OCI-LY7 (cell line): ENCODE measurements at regions not wholly inside any gene's neighbourhood (a gene's known extent, or its start where the extent isn't known, plus 50 kb on each side); places are given as distances from the start of the nearest gene placed in this dataset.

ENCODE experiments used
- BruUV-seq: library from RNA; stranded (reverse); fragments of 400-500 nt; replicated peaks from 2 replicates; lab custom pipeline; 2021; lab: Mats Ljungman, UMichigan
- CTCF ChIA-PET: fragments of 300-600 bp; sonication (Branson Sonifier 250); formaldehyde crosslinking; loops from one replicate; lab custom pipeline; 2022; ENCODE audit warnings: antibody characterized with exemption; ENCODE audit not compliant: unreplicated experiment; lab: Charles Lee
- POLR2A ChIA-PET: fragments of 300-600 bp; sonication (Branson Sonifier 250); formaldehyde crosslinking; loops from one replicate; lab custom pipeline; 2022; ENCODE audit warnings: antibody characterized with exemption; lab: Charles Lee
- DNase-seq: peaks from one replicate; pipeline ENCODE4 v3.0.0-alpha.2; 2015; ENCODE audit warnings: low spot score
- H2AFZ ChIP-seq: fragments of 200-600 bp; sonication (generic), shearing (Covaris generic); 2 replicates; pipeline ENCODE4 v1.6.1; 2014; ENCODE audit warnings: mild to moderate bottlenecking, antibody characterized with exemption, low read length, moderate library complexity
- H3K27ac ChIP-seq: fragments of 200-600 bp; sonication (generic); 2 replicates; pipeline ENCODE4 v1.5.1; 2014; ENCODE audit warnings: mixed run types, low read depth, mild to moderate bottlenecking, moderate library complexity, low read length, inconsistent platforms; ENCODE audit not compliant: poor library complexity, severe bottlenecking
- H3K36me3 ChIP-seq: fragments of 200-600 bp; sonication (generic); 2 replicates; pipeline ENCODE4 v1.6.1; 2014; ENCODE audit warnings: mild to moderate bottlenecking, antibody characterized with exemption, low read length, moderate library complexity, mixed read lengths; ENCODE audit not compliant: insufficient read depth
- H3K4me1 ChIP-seq: fragments of 200-600 bp; sonication (generic); 2 replicates; pipeline ENCODE4 v1.5.1; 2014; ENCODE audit warnings: mild to moderate bottlenecking, low read length; ENCODE audit not compliant: insufficient read depth, poor library complexity, severe bottlenecking
- H3K4me2 ChIP-seq: fragments of 200-600 bp; sonication (generic); 2 replicates; pipeline ENCODE4 v1.6.1; 2014; ENCODE audit warnings: mild to moderate bottlenecking, low read length
- H3K4me3 ChIP-seq: fragments of 200-600 bp; sonication (generic); 2 replicates; pipeline ENCODE4 v1.5.1; 2014; ENCODE audit warnings: mild to moderate bottlenecking, low read depth, low read length; ENCODE audit not compliant: poor library complexity, severe bottlenecking
- H3K79me2 ChIP-seq: fragments of 200-600 bp; sonication (generic); 2 replicates; pipeline ENCODE4 v1.6.1; 2016; ENCODE audit warnings: low read depth, mild to moderate bottlenecking, low read length, moderate library complexity, mixed read lengths; ENCODE audit not compliant: insufficient read depth
- H3K9me2 ChIP-seq: fragments of 200-600 bp; sonication (generic); 2 replicates; pipeline ENCODE4 v1.6.1; 2016; ENCODE audit warnings: mild to moderate bottlenecking, low read length, mixed read lengths; ENCODE audit not compliant: insufficient read depth
- H3K9me3 ChIP-seq: fragments of 200-600 bp; sonication (generic); 2 replicates; pipeline ENCODE4 v1.6.1; 2014; ENCODE audit warnings: mild to moderate bottlenecking, mixed run types, low read length, mixed read lengths
- H4K20me1 ChIP-seq: fragments of 200-600 bp; sonication (generic); 2 replicates; pipeline ENCODE4 v1.6.1; 2014; ENCODE audit warnings: mild to moderate bottlenecking, antibody characterized with exemption, low read length, moderate library complexity, mixed read lengths; ENCODE audit not compliant: insufficient read depth
- CTCF ChIP-seq: fragments of 200-600 bp; sonication (generic); conservative IDR thresholded peaks from 2 replicates; pipeline ENCODE4 v1.5.1; 2014; ENCODE audit warnings: mild to moderate bottlenecking, antibody characterized with exemption, low read length, moderate library complexity, mixed read lengths
- EZH2phosphoT487 ChIP-seq: fragments of 200-600 bp; sonication (generic); IDR thresholded peaks from 2 replicates; pipeline ENCODE4 v1.6.1; 2018; ENCODE audit warnings: low read depth, borderline replicate concordance, mild to moderate bottlenecking, mixed run types, antibody characterized with exemption, low read length, moderate library complexity, mixed read lengths
- intact Hi-C: fragments of 100-400 bp; cut with micrococcal nuclease; formaldehyde crosslinking; loops from one replicate; pipeline ENCODE4 v1.10.0; 2022; ENCODE audit not compliant: unreplicated experiment

GRCh38 chr4:20096911-20097310 is 154.8 kb upstream of the SLIT2 start:
- Histone ChIP-seq H3K79me2 (no peaks in the 10 kb centered on the region), H3K4me1 (no peaks in the 10 kb centered on the region), H2AFZ (no peak overlapping the region), H3K4me2 (no peak overlapping the region), H3K27ac (no peak overlapping the region), H3K4me3 (no peak overlapping the region), H4K20me1 (no peaks in the 10 kb centered on the region), H3K9me2 (no peaks in the 10 kb centered on the region), H3K36me3 (no peaks in the 10 kb centered on the region), H3K9me3 (no peaks in the 10 kb centered on the region)
- ChIA-PET CTCF (no interaction called here), POLR2A (no interaction called here)
- intact Hi-C loops = no loop called here
- DNase-seq = no peak
- BruUV-seq = no TSS peak
- TF ChIP-seq EZH2phosphoT487 (no peak), CTCF (no peak)

- no peak overlapping the region for H3K4me3 ChIP-seq
- POLR2A ChIA-PET = no interaction called here
- BruUV-seq = no TSS peak
- H3K9me2 ChIP-seq = no peaks in the 10 kb centered on the region
- no peaks in the 10 kb centered on the region for H3K36me3 ChIP-seq
- TF ChIP-seq CTCF (no peak), EZH2phosphoT487 (no peak)
- no peaks in the 10 kb centered on the region for H3K9me3 ChIP-seq
- H3K27ac ChIP-seq = no peak overlapping the region
- no peaks in the 10 kb centered on the region for H3K79me2 ChIP-seq
- H3K4me1 ChIP-seq = no peaks in the 10 kb centered on the region
- no peak overlapping the region for H2AFZ ChIP-seq
- DNase-seq = no peak
- H3K4me2 ChIP-seq = no peak overlapping the region
- H4K20me1 ChIP-seq = no peaks in the 10 kb centered on the region
- intact Hi-C loops = no loop called here
- CTCF ChIA-PET = no interaction called here
Measured at GRCh38 chr4:20095805-20096541, 155.7 kb upstream of the SLIT2 start.

GRCh38 chr4:20091781-20092180 is 159.9 kb upstream of the SLIT2 start:
- ChIA-PET CTCF (no interaction called here), POLR2A (no interaction called here)
- no peaks in the 10 kb centered on the region for H3K9me2 ChIP-seq
- TF ChIP-seq EZH2phosphoT487 (no peak), CTCF (no peak)
- H3K79me2 ChIP-seq = no peaks in the 10 kb centered on the region
- H3K9me3 ChIP-seq = no peaks in the 10 kb centered on the region
- no peaks in the 10 kb centered on the region for H3K4me1 ChIP-seq
- no peak overlapping the region for H3K4me3 ChIP-seq
- intact Hi-C loops = no loop called here
- no peak overlapping the region for H2AFZ ChIP-seq
- H3K36me3 ChIP-seq = no peaks in the 10 kb centered on the region
- no TSS peak for BruUV-seq
- DNase-seq = no peak
- H4K20me1 ChIP-seq = no peaks in the 10 kb centered on the region
- no peak overlapping the region for H3K4me2 ChIP-seq
- H3K27ac ChIP-seq = no peak overlapping the region
